ENCODE measurements at regions not wholly inside any gene's neighbourhood (a gene's known extent, or its start where the extent isn't known, plus 50 kb on each side); places are given as distances from the start of the nearest gene placed in this dataset.

- no peak for DNase-seq (ENCODE audit: extremely low read depth in 1 of 2, low read depth in 1 of 2)
Measured at GRCh38 chr18:44046376-44046975, 634.2 kb upstream of the SETBP1 start.

DNA sequence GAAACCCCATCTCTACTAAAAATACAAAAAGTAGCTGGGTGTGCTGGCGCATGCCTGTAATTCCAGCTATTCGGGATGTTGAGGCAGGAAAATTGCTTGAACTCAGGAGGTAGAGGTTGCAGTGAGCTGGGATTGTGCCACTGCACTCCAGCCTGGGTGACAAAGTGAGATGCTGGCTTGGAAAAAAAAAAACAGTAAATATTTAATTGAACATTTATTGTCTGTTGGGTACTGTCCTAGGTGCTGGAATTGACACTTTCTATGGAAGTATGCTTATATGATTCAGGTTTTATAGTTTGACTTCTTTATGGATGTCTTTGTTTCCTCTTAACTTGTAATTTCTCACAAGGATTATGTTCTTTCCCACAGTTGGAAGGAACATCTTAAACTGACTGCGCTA, 633.1 kb upstream of the SETBP1 start:
- DNase-seq (ENCODE audit: extremely low read depth in 1 of 2, low read depth in 1 of 2), result no peak

DNA sequence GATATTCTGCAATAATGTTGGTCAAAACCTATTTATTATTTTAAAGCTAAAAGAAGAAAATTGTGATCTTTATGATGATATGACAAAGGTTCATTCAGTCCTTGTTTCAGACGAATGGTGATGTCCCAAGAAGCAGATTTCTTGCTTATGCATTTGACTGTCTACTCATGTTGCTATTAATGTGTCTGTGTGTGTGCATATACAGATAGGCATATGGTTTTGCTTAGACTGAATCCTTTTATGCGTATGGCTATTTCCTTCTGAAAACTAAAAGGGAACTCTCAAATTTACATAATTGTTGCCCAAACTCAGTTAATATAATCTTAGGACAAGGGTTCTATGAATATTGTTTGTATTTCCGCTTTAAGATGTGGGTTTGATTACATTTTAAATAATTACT, 632.3 kb upstream of the SETBP1 start:
- DNase-seq (ENCODE audit: extremely low read depth in 1 of 2, low read depth in 1 of 2), result no peak

DNA sequence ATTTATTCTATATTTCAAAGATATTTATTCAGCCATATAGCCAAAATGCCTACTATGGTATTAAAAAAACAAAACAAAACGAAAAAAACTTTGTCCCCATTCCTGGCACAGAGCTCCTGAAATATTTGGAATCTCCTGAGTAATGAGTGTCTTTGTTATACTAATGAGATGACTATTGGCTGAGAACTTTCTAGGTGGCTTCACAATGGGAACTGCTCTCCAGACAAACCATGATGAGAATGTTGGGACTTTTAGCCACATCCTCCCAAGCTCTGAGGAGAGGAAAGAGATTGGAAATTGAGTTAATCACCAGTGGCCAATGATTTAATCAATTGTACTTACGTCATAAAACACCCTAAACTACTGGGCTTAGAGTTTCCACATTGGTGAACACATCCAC, 631.8 kb upstream of the SETBP1 start:
- no peak for DNase-seq (ENCODE audit: extremely low read depth in 1 of 2, low read depth in 1 of 2)

DNA sequence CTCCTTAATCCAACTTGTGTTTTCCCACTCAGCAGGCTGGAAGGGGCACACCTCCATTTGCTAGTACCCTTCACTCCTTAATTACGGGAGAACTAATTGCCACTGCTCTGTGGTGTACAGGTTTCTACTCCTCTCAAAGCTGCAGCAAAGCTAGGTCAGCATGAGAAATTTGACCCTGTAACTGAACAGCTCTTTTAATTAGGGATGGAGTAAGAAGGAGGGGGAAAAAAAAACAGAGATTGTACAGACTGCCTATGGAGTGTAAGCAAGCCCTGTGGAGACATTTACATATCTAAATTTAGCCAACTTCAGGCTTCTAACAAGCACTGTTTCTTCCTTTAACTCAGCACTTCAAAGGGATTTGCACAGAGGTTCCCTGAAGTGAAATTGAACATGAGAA, 629.7 kb upstream of the SETBP1 start:
- no peak for DNase-seq (ENCODE audit: extremely low read depth in 1 of 2, low read depth in 1 of 2)

DNA sequence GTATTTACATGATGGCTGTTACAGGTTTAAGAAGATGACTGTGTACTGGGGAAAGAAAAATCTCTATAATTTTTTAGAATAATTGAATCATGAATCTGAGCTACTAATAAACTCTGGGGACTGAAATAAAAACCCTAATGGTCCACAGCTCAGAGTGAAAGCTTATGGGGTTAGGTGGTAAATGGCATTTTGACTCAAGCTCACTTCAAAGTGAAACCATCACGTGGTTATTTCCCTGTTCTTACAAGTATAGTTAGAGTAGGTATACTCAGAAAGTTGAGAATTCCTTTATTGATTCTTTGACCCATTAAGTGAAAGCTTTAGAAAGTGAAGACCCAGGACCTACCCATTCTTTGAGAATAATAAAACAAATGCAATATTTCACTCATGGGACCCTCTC, 626.2 kb upstream of the SETBP1 start:
- DNase-seq (ENCODE audit: extremely low read depth in 1 of 2, low read depth in 1 of 2), result no peak

GRCh38 chr18:44060197-44060596, 620.5 kb upstream of the SETBP1 start:
- DNase-seq (ENCODE audit: extremely low read depth in 1 of 2, low read depth in 1 of 2), result no peak

DNA sequence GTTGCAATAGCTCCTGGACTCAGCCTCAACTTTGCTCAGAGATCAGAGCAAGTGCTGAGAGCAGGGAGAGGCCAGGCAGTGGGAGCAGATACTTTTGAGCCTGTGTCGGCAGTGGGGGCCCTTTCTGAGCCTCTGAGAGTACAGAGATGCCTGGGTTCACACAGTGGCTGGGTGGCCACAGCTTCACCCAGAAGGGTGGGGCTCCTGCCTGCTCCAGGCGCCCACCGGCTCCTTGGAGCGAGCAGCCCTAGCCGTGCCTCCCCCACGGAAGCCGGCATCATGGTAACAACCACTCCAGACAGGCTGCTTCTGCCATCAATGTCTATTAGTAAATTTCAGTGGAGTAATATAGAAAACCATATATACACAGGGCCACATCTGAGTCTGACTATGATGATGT, 619.2 kb upstream of the SETBP1 start:
- no peak for DNase-seq (ENCODE audit: extremely low read depth in 1 of 2, low read depth in 1 of 2)

DNA sequence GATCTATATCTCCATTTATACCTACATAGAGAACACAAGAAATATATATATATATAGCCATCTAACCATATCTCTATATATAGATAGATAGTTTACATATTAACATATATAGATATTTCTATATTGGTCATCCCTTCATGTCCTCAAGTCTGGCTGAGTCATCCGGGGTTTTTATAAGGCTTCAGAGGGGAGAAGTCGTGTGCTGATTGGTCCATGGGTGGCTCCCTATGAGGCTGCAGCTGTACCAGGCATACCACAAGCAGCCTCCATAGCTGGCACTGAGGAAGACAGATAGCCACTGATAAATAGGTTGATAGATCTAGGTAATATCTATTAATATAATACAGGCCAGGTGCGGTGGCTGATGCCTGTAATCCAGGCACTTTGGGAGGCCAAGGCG, 618.3 kb upstream of the SETBP1 start:
- DNase-seq (ENCODE audit: extremely low read depth in 1 of 2, low read depth in 1 of 2), result no peak

- no peak for DNase-seq (ENCODE audit: extremely low read depth in 1 of 2, low read depth in 1 of 2)
Measured at GRCh38 chr18:44065206-44065605, 615.5 kb upstream of the SETBP1 start.

- DNase-seq (ENCODE audit: extremely low read depth in 1 of 2, low read depth in 1 of 2), result no peak
Measured at GRCh38 chr18:44066541-44066940, 614.1 kb upstream of the SETBP1 start.

DNA sequence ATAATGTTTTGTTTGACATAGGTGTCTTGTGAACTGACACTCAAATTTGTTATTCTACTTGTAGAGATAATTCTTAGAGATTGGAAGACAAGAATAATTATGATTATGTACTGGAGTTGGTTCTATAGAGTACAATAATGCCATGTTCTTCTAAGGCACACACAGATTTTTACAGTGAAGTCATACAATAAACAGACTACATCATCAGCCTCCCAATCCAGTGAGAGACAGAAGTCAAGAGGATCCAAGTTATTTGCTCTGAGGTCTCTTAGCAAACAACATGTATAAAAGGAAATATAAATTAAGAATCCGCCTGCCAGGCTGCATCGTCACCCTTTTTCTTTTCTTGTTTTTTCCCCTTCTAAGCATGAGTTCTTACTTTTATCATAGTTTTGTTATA, 613.5 kb upstream of the SETBP1 start:
- DNase-seq (ENCODE audit: extremely low read depth in 1 of 2, low read depth in 1 of 2), result no peak

- no peak for DNase-seq (ENCODE audit: extremely low read depth in 1 of 2, low read depth in 1 of 2)
Measured at GRCh38 chr18:44075038-44075437, 605.6 kb upstream of the SETBP1 start.

DNA sequence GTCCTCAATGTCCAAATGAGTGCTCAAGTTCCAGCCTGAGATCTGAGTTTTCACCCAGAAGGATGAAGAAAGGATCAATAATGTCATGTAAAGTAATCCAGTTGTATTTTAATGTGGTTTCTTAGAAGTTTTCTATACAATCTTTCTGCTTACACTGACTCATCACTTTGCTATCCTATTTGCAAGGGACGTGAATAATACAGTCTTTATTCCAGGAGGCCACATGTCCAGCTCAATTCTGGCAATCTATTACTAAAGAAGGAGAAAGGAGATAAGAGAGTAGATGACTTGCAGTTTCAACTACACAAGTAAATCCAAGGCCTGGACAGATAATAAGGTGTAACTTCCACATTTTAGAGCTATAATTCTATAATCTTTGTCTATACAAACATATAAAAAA, 601.1 kb upstream of the SETBP1 start:
- DNase-seq (ENCODE audit: extremely low read depth in 1 of 2, low read depth in 1 of 2), result no peak

DNA sequence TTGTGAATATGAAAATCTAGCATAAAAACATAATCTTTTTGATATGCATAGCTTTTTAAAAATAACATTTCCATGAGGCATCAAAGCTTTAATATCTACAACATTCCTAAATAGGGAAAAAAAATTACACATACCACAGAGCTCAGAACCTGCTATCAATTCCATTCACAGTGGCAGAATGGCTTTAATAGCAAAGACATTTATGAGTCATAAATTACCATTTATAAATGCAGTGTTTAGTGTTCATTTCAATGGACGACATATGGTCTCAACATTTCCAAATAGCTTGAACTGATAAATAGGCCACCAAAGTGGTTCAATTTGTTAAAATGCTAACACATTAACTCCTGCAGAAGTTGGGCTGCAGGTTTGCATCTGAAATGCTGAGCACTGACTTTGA, 600.6 kb upstream of the SETBP1 start:
- no peak for DNase-seq (ENCODE audit: extremely low read depth in 1 of 2, low read depth in 1 of 2)

DNA sequence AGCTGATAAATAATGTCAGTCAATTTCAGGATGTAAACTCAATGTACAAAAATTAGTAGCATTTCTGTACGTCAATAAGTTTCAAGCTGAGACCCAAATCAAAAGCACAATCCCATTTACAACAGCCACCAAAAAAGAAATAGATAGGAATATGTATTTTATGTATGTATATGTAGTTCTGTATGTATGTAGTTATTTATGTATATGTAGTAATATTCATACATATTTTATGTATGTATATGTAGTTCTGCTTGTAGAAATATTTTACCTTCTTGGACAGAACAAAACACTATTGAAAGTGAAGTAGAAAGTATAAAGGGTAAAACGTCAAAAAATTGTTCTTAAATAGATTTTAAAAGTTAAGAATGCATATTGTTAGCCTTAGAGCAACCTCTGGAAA, 591.0 kb upstream of the SETBP1 start:
- DNase-seq (ENCODE audit: extremely low read depth in 1 of 2, low read depth in 1 of 2), result no peak

GRCh38 chr18:44090453-44090852, 590.2 kb upstream of the SETBP1 start:
- no peak for DNase-seq (ENCODE audit: extremely low read depth in 1 of 2, low read depth in 1 of 2)

GRCh38 chr18:44093253-44093652, 587.4 kb upstream of the SETBP1 start:
- no peak for DNase-seq (ENCODE audit: extremely low read depth in 1 of 2, low read depth in 1 of 2)

GRCh38 chr18:44096016-44096415, 584.7 kb upstream of the SETBP1 start:
- DNase-seq (ENCODE audit: extremely low read depth in 1 of 2, low read depth in 1 of 2), result no peak

DNA sequence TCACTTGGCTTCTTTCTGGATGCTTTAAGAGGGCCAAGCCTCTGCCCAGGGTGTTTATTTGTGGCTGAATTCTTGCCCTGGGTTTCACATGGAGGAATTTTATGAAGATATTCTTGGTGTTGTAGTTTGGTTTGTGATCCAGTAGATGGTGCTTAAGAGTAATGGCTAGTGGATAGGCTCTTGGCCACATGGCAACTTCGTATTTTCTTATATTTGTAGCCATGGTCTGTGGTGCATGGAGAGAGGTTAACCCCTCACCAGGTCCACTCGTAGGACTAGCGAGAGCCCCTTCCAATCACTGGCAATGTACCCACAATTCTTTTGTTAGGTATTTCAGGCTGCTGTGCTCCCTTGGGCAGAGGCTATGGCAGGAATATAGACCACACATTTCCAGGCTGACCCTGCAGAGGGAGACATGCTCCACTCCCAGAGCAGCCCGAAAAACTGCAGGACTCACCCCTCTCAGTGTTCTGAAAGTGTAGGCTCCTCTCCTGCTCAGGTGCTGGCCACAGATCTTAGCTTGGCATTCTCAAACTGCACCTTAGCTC, 582.1 kb upstream of the SETBP1 start:
- no peak for DNase-seq (ENCODE audit: extremely low read depth in 1 of 2, low read depth in 1 of 2)

DNA sequence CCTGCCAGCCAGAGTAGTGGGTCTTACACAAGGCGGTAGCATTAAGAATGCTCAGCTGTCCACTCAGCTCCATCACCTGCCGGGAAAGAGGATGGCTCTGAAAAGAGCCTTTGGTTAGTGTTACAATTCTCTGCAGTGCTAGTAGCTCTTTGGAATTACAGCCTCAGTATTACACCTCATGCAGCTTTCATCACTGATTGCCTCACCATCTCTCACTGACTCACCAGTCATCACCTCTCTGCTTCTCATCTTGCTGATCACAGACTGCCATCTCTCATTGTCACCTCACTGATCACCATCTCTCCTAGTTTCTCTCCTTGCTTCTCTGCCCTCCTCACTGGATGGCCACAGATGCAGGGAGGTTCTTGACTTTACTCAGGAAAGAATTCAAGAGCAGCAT, 573.5 kb upstream of the SETBP1 start:
- DNase-seq (ENCODE audit: extremely low read depth in 1 of 2, low read depth in 1 of 2), result no peak

GRCh38 chr18:44111337-44111736, 569.4 kb upstream of the SETBP1 start:
- no peak for DNase-seq (ENCODE audit: extremely low read depth in 1 of 2, low read depth in 1 of 2)

GRCh38 chr18:44117821-44118220, 562.9 kb upstream of the SETBP1 start:
- no peak for DNase-seq (ENCODE audit: extremely low read depth in 1 of 2, low read depth in 1 of 2)

Data from activated CD8-positive, alpha-beta memory T cell treated with anti-CD3 and anti-CD28 coated beads for 1 hour (primary cell).